HG03066 (cell line): ENCODE measurements at regions not wholly inside any gene's neighbourhood (a gene's known extent, or its start where the extent isn't known, plus 50 kb on each side); places are given as distances from the start of the nearest gene placed in this dataset.

Source experiments
- ATAC-seq: cut with Tn5 transposase; IDR thresholded peaks from one replicate; pipeline ENCODE4 v1.9.1; 2021; ENCODE audit warnings: low read depth; ENCODE audit not compliant: unreplicated experiment

DNA sequence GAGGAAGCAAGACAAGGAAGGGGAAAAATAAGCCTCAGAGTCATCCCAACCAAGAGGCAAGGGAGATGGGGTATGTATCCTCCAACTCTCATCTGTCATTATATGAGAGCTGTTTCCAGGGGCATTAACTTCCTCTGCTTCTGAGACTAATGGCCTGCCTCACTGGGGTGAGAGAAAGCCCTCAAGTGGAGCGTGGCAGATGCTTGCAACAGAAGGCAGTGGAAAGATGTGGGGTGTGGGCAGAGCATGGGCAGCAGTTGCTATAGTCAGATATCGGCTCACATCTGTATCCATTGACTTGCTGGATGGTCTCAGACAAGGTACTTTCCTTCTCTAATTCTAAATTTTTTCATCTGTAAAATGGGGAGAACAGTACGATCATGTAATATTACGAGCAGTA lies 81.7 kb upstream of the PLCL2 start:
- no peak for ATAC-seq

DNA sequence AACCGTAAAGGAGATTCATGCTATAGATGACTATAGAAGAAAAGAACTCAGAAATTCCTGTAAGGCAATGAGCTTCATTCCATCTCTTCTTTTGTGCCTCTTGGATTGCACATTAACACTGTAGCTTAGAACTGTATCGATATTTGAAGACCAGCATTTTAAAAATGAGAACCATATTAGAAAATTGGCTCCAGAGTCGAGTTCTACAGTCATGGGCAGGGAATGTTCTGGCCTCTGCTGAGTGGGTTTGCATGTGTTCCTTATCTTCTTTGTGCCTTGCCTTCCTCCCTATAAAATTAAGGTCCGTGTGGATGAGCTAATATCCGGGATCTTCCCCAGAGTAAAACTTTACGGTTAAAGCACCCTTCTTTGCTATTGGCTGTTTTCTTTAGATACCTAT lies 77.4 kb upstream of the PLCL2 start:
- no peak for ATAC-seq

DNA sequence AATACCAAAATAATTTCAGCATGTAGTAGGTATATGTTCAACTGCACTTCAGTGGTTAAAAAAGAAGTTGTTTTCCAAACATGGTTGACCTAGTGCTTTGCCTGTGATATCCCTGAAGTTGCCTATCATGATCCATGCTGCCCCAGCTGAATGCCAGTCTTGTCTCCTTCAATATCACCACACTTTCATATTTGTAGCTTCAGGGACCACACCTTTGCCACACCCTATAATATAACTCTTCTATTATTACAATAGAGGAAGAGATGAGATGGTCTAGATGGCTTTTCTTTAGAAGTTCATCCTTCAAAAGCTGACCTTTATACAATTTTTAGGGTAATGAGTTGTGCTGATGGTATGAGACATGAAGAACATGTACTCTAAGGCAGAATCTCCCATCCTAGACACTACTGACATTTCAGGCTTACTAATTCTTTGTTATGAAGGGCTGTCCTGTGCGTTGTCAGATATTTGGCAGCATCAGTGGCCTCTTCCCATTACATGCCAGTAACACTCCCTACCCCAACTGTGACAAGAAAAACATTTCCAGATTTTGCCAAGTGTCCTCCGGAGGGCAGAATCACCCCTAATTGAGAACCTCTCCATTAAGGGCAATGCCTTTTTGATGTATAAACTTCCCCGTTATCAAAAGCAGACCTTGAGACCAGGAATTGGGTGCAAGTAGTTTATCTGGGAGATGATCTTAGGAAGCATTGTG lies 76.2 kb upstream of the PLCL2 start:
- ATAC-seq, result no peak

DNA sequence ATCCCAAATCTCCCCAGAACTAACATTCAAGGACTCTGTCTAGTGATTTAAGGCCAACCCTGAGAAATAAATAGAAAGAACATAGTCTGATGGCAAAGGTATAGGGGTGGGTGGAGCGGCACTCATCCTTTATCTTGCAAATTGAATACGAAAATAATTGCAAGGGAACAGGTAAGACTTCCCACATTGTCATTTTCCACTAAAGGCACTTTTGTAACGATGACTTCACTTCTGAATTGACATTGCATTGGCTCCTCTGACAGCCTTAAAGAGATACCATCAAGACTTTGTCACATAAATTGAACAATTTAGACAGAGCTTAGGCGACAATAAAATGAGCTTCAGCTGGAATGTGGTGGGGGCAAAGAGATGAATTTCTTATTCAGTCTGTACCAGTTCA lies 75.3 kb upstream of the PLCL2 start:
- ATAC-seq, result no peak

DNA sequence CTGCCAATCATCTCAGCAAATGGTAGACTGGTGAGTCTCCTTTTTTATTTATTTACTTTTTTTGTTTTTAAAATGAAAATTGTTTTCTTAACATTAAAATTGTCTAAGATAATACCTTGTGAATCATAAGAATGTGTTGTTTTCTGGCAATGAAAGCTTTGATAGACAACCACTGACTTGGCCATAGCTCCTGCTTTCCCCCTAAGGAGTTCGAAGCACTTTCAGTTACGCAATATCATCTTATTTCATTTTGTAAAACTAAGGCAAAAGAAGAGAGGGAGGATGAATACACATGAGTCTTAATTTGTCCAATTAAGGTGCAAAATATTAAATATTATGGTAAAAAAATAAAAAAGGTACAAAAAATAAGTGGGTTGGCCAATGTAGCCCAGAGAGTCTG lies 74.8 kb upstream of the PLCL2 start:
- ATAC-seq, result no peak

DNA sequence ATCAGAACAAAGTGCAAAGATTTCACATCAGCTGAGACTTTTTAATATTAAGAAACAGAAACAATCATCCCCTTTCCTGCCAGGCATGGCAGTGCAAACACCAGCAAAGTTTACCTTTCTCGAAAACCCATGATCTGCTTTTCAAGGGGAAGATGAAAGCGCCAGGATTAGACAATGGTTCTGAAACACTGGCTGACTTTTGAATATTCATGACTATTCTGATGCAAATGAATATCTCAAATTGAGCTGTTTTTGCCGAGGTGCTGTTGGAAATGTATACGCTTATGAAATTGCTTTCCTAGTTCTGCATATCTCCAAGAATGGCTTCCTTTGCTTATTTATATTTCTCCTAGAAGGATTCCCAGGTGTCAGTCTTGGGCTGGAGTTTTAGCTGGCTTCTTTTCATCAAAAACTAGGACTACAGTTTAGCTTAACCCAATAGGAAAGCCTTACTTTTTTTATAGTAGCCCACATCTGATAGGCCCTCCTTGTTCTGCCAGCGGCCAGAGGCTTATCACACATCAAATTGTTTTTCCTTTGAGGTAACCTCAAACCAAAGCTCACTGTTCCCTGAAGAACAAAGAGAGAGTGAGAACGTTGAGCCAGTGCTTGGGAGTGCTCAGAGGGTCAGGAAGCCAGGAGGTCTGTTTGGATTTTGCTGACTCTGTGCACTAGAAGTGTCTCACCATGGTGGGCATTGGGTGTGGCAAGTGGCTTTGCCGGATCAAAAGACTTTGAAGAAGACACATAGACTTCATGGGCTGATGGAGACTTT lies 74.0 kb upstream of the PLCL2 start:
- ATAC-seq, result no peak

DNA sequence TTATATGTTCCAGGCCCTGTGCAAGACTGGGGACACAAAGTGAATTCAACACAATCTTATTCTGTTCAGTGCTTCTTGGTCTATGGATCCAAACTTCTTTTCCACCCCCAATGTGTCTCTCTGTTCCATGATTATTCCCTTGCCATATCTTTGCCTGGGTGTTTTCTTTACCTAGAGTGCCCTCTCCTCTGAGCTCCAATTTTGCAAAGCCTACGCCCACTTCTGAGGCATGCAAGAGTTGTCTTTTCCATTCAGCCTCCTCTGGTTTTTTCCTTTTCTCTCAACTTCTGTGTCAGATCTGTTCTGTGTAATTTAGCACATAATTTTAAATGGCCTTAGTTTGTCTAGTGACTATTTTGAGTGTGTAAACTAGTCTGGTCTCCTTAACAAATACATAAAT lies 72.8 kb upstream of the PLCL2 start:
- ATAC-seq, result no peak

DNA sequence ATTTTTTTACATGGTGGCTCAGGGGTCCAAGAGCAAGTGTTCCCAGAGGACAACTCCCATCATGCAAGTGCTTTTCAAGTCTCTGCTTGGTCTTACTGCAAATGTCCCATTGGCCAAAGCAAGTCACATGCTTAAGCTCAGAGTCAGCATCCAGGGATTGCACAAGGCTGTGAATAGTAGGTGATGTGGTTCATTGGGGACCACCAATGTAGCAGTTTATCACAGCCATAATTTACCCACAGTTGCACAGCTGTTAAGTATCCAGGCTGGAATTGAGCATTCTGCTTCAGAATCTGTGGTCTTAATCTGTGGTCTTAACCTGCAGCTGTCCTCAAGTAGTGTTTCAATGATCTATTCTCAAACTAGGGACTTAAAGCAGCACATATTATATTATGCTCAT lies 71.4 kb upstream of the PLCL2 start:
- ATAC-seq, result no peak

DNA sequence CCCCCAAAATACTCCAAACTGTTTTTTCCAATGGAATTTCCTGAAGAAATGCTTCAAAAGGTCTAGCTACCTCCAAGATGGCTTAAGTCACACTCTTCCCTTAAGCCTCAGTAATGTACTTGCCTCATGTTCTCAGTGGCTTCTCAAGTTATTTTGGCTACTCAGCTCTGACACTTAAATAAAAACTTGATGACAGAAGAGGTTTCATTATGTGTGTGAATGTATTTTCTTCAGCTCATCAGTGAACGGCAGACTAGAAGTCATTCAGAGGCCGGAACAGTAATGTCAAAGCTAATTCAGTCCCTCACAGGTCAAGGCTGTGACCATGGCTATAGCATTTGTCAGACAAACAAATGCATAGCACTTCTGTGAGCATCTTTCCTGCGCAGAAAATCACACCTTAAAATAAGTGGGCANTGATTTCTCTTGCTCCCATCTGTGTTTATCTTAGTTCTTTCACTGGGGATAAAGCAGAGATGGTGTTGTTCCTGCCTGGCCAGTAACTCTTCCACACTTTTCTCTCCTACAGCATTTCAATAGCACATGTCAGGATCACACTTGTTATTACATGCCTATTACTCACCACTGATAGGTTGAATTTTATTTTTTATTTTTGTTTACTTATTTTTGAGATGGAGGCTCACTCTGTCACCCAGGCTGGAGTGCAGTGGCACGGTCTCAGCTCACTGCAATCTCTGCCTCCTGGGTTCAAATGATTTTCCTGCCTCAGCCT lies 68.5 kb upstream of the PLCL2 start:
- peak; percentile 86 for ATAC-seq

DNA sequence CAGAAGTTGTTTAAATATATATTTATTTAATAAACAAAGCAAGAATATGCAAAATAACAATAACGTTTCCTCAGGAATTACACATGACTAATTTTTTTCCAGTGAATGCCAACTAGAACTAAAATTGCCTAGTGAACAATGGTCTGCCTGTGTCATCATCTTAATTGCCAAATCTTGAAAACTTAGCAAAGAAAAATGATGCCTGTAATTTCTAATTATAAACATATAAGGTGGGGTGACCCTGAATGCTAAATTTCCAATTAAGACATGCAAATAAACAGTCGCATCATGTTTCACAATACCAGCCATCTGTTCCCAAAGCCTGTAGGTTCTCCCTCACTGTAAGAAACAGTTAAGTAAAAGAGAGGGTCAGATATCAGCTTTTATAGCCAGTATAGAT lies 67.6 kb upstream of the PLCL2 start:
- ATAC-seq, result no peak

DNA sequence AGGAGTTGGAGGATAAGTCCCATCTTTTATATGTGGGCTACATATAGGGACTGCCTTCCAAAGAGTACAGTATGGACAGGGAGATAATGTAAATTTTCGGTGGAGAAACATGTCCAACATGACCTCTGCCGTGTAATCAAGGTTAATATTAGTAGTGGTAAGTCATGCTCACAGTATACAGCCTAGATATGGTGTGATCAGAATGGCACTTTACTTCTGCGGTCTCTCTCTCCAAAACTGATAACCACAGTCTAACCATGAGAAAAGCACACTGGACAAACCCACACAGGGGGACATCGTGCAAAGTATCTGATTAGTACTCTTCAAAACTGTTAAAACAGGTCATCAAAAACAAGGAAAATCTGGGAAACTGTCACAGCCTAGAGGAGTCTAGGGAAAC lies 66.6 kb upstream of the PLCL2 start:
- ATAC-seq, result no peak

DNA sequence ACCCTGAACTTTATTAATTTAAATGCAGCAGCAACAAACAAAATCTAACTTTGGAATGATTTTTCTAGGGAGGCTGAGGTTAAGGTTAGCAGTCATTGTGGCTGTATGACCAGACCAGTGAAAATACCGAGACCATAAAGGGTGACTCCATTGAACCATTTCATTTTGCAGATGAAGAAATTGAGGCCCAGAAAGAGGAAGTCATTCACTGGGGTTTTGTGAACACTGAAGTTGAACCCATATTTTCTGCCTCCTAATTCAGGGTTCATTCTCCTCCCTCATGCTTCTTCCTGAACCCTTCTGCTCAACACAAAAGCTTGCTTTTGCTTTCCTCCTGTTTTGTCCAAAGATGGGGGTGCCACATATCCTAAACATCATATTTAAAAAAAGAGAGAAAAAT lies 65.8 kb upstream of the PLCL2 start:
- ATAC-seq, result no peak

DNA sequence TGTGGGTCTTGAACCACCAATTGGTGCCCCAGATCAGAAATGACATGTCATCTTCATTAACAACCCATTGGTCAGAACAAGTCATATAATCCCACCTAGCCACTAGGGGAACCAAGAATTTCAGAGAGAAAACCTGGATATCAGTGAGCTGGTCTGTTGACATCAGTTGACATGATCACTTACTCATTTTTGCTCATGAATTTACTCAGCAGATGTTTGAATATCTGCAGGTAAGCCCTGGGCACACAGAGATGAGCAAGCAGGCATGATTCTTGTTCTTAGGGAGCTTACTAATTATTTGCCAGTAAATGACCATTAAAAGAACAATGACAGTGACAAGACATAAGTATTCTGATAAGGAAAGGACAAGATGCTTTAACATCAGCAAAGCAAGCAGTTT lies 64.3 kb upstream of the PLCL2 start:
- no peak for ATAC-seq

DNA sequence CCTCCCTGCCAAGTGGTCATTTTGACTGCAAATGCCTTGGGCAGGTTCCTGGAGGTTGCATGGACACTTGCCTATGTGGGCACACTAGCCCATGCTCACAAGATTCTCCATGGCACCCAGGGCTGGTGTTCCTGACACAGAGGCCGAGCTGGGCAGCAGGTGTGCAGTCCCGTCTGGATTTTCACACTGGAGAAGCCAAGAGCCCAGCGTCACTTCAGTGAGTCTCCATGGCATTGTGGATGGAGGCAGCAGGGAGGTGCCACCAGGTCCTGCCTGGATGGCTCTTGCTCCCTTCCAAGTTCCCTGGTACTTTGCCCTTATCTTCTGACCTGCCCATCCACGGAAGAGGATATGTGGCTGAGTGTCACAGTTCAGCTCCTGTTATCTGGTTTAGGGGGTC lies 63.7 kb upstream of the PLCL2 start:
- no peak for ATAC-seq

DNA sequence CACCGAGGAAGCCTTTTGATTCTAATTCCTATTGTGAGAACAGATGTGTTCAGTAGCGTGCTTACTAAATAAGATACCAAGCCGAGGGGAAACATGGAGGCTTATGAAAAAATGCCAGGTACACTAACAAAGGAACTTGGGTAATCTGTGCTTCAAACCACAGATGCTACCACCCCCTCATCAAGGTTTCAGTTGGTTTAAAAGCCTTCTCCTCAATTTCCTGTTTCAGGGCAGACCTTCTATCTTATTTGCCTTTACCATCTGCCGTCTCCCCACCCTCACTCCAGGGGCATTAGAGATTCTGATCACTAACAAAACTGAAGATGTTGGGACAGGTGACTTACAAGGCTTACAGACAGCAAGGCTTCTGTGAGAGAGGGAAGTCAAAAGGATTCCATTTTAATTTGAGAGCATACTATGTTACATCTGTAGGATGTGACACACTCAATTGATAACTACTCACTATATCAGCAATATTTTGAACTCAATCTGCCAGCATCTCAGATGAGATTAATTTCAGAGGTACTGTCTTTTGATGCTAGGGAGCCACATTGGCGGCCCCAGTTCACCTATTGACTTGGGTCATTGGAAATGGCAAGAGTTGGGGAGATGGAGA lies 60.6 kb upstream of the PLCL2 start:
- ATAC-seq, result peak; percentile 67

DNA sequence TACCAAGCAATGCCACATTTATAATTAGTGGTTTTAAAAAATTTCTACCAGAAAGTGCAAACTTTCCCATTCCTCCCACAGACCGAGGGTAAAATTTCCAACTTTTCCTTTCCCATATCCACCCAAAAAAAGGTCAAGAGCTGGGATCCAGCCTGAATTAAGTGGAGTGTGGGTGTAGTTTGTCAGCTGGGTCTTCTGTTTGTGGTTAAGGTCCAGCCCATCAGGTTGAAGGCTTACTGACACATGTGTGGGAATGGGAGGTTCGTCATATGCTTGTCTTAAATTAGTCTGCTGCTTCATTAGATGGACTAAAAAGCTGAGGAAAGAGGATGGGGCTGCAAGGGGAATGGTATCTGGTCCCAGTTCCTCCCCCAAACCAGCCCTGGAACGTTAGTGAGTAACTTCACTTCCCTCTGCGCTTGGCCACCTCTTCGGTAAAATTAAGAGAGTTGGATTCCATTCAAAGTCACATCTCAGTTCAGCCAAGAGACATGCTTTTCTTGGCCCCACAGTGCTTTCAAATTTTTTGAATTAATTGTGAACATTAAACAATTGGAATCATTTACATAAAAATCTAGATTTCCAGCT lies 59.0 kb upstream of the PLCL2 start:
- ATAC-seq, result no peak

DNA sequence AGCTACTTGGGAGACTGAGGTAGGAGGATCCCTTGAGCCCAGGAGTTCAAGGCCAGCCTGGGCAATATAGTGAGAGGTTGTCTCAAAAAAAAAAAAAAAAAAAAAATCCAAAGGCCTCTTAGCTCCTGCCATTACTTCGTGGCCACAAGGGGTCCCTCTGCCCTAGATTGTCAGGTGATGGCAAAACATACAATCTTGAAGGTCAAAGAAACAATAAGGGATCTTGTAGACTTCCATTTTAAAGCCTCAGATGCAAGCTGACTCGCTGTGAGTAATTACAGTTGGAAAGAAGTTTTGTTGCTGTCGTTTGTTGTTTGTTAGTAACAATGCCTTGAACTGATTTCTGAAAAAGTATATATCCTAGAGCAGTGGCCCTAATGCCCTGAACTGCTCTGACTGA lies 55.9 kb upstream of the PLCL2 start:
- ATAC-seq, result peak; percentile 46

DNA sequence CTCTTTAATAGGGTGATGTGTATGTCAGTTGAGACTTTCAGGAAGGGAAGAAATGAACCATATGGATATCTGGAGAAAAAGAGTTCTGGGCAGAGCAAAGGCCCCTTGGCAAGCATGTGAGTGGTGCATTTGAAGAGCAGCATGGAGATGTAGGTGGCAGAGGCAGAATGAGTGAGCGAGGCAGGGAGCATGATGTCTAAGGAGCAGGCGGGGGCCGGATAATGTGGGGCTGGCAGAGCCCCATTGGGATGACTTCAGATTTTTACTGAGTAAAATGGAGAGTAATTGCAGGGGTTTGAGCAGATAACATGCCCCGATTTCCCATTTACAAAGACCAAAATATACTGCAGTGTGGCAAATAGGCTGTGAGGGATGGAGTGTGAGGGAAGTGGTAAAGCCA lies 52.9 kb upstream of the PLCL2 start:
- no peak for ATAC-seq

DNA sequence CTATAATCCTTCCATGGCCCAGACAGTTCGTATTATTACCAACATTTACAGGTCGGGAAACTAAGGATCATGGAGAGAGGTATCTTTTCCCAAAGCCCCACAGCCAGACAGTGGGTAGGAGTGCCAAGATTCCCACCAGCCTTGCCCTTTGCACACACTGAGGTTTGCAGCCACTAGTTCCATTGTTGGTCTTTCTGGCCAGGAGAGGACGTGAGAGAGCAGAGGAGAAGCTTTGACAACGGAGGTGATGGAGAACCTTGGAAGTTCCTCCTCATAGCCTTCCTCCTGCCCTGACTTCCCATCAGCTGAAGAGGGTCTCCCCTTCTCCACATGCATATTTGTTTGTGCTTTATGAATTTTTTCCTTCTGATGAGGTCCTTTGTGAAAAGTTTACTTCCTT lies 50.5 kb upstream of the PLCL2 start:
- ATAC-seq, result no peak

DNA sequence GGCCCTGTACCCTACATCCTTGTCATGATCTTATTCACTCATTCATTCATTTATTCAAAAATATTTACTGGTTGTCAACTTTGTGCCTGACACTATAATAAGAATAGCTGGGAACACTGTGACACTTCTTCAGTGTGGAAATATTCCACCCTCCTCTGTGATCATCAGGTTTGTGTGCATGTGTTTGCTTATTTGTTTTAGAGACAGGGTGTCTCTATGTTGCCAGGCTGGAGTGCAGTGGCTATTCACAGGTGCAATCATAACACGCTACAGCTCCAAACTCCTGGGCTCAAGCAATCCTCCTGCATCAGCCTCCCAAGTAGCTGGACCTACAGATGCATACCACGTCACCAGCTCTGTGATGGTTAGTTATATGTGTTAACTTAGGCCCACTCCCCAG lies 50.0 kb upstream of the PLCL2 start:
- ATAC-seq, result no peak
